Sigmoid colon (tissue), 6 donors: ENCODE measurements at regions not wholly inside any gene's neighbourhood (a gene's known extent, or its start where the extent isn't known, plus 50 kb on each side); places are given as distances from the start of the nearest gene placed in this dataset.
"Not testable (repeated sequence)": the region's sequence is repeated elsewhere in the genome, so short reads cannot be mapped to it uniquely, and the experiment has no call there.

Experiments used
- DNase-seq: peaks from one replicate; pipeline ENCODE4 v3.0.0-alpha.2; 2019
- H3K27ac ChIP-seq, 4 donors: fragments of 200-600 bp; sonication (generic); one replicate each; pipeline ENCODE4 v1.5.1; 2016 to 2019; ENCODE audit warnings: mild to moderate bottlenecking in 1 of 4
- H3K27me3 ChIP-seq, 3 donors: fragments of 200-600 bp; sonication (generic); one replicate each; pipeline ENCODE4 v1.5.1; 2019; ENCODE audit warnings: mild to moderate bottlenecking in 1 of 3
- H3K36me3 ChIP-seq, 4 donors: fragments of 200-600 bp; sonication (generic); one replicate each; pipeline ENCODE4 v1.5.1; 2016 to 2019
- H3K4me1 ChIP-seq, 4 donors: fragments of 200-600 bp; sonication (generic); one replicate each; pipeline ENCODE4 v1.5.1; 2017 to 2019
- H3K4me3 ChIP-seq, 4 donors: fragments of 200-600 bp; sonication (generic); one replicate each; pipeline ENCODE4 v1.5.1; 2017 to 2019; ENCODE audit warnings: mild to moderate bottlenecking in 2 of 4, moderate library complexity in 1 of 4
- H3K9me3 ChIP-seq, 4 donors: fragments of 200-600 bp in 3 of 4; sonication (generic) in 3 of 4; one replicate each; pipeline versions ENCODE4 v1.5.1 to v1.6.1; 2013 to 2019
- EP300 ChIP-seq, 4 donors: sonication (generic); formaldehyde crosslinking; IDR thresholded peaks; one replicate each; pipeline ENCODE4 v1.6.1; 2017; ENCODE audit warnings: antibody characterized with exemption in 4 of 4
- POLR2A ChIP-seq, 2 donors: fragments of 450-650 bp; IDR thresholded peaks; one replicate each; pipeline ENCODE4 v1.6.1; 2016; ENCODE audit warnings: antibody characterized with exemption in 2 of 2, mild to moderate bottlenecking in 2 of 2, moderate library complexity in 2 of 2
- POLR2AphosphoS5 ChIP-seq, 4 donors: sonication (generic); formaldehyde crosslinking; IDR thresholded peaks; one replicate each; pipeline ENCODE4 v1.6.1; 2017; ENCODE audit warnings: antibody characterized with exemption in 4 of 4
- WGBS, 2 donors: extraction: QIAGEN DNeasy Blood & Tissue Kit; methylation state at CpG; one replicate each; pipeline ENCODE4 v1.1.7; 2013; 5-methylcytosine and 5-hydroxymethylcytosine counted together
- intact Hi-C: fragments of 100-400 bp; cut with DNase I; formaldehyde crosslinking; loops from one replicate; pipeline ENCODE4 v1.15.1; 2023
- TF ChIP-seq, protein P1 (sequence below), 4 experiments: fragments of 450-650 bp in 3 of 4; fragments of 200-600 bp in 1 of 4; IDR thresholded peaks; one replicate each; pipeline ENCODE4 v1.5.1; 2016 to 2019; ENCODE audit warnings: antibody characterized with exemption in 4 of 4, mild to moderate bottlenecking in 3 of 4, moderate library complexity in 2 of 4
- donor health status: healthy with polysubstance abuse.
- donor health status: healthy.

DNA sequence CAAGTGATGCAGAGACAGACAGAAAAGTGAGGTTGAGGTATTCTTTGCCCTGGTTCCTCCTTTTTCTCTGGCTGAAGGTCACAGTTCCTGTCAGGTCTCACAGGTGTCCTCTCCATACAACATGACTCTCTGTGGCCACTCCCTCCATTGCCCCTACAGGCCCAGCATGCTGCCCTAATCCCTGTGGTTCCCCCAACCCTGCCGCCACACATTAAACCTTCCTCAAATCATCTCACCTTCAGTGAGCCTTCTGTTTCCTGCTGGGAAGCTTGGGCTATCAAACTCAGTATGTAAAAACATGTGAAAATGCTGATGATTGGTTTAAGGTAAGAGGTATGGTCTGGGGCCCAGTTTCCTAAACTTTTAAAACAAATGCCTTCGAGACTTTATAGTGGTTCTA is 159.0 kb upstream of the E2F7 start:
- 75 to 90% methylated on average over 2 of the region's 2 CpGs for WGBS, 2 donors
- Histone ChIP-seq H3K4me3 (no peak overlapping the region), H3K36me3 (no peaks in the 10 kb centered on the region), H3K27me3 (no peaks in the 10 kb centered on the region), H3K4me1 (no peaks in the 10 kb centered on the region), H3K27ac (no peak overlapping the region), H3K9me3 (no peaks in the 10 kb centered on the region)
- no peak for DNase-seq
- intact Hi-C loops: no loop called here
- TF ChIP-seq, protein P1, sequence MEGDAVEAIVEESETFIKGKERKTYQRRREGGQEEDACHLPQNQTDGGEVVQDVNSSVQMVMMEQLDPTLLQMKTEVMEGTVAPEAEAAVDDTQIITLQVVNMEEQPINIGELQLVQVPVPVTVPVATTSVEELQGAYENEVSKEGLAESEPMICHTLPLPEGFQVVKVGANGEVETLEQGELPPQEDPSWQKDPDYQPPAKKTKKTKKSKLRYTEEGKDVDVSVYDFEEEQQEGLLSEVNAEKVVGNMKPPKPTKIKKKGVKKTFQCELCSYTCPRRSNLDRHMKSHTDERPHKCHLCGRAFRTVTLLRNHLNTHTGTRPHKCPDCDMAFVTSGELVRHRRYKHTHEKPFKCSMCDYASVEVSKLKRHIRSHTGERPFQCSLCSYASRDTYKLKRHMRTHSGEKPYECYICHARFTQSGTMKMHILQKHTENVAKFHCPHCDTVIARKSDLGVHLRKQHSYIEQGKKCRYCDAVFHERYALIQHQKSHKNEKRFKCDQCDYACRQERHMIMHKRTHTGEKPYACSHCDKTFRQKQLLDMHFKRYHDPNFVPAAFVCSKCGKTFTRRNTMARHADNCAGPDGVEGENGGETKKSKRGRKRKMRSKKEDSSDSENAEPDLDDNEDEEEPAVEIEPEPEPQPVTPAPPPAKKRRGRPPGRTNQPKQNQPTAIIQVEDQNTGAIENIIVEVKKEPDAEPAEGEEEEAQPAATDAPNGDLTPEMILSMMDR (IDR thresholded peaks at IDR 0.05): no peak
- TF ChIP-seq POLR2A (IDR thresholded peaks at IDR 0.05): no peak
- no peak for TF ChIP-seq EP300 (IDR thresholded peaks at IDR 0.05)
- no peak for TF ChIP-seq POLR2AphosphoS5 (IDR thresholded peaks at IDR 0.05)

DNA sequence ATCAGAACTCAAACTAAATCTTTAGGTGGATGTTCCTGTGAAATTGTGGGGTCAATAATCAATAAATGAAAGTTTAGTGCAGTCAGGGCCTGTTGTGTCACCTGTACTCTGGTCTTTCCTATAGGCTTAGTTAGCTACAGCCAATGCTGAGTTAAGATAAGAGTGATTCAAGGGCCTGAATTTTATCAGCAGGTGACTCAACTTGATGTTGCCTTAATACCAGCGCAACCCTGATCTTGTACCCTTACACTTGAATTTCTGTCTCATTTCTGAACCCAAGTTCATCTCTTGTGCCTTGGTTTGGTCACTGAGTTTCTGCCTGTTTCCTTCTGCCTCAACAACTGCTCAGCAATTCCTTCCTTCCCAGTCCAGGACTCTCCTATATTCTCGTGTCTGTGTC is 157.0 kb upstream of the E2F7 start:
- TF ChIP-seq POLR2AphosphoS5 (IDR thresholded peaks at IDR 0.05) (no peak), EP300 (IDR thresholded peaks at IDR 0.05) (no peak), POLR2A (IDR thresholded peaks at IDR 0.05) (no peak)
- TF ChIP-seq, protein P1 (IDR thresholded peaks at IDR 0.05): no peak
- WGBS, 2 donors: 92 to 95% methylated on average over 2 of the region's 2 CpGs
- H3K4me1 ChIP-seq: no peaks in the 10 kb centered on the region

DNA sequence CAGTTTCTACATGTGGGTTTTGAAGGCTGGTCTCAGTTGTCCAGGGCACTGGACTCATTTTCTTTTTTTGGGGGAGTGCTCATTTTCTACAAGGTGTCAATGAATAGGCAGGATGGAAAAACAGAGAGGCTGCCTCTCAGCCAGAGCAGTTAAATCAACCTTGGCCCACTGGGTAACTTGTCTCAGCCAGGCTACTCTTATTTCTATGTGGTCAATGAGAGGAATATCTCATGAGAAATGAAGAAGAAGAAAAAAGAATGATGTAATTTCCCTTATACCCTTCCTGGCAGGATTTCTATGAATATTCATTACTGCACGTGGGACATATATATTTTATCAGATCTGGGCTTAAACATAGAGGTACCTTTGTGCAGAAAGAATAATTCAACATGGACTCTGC is 155.2 kb upstream of the E2F7 start:
- H3K36me3 ChIP-seq: no peaks in the 10 kb centered on the region
- no peaks in the 10 kb centered on the region for H3K9me3 ChIP-seq
- H3K4me1 ChIP-seq: no peaks in the 10 kb centered on the region
- H3K4me3 ChIP-seq: no peak overlapping the region
- no peak for DNase-seq
- H3K27me3 ChIP-seq: no peaks in the 10 kb centered on the region
- TF ChIP-seq POLR2A (IDR thresholded peaks at IDR 0.05) (no peak), POLR2AphosphoS5 (IDR thresholded peaks at IDR 0.05) (no peak), EP300 (IDR thresholded peaks at IDR 0.05) (no peak)
- TF ChIP-seq, protein P1 (IDR thresholded peaks at IDR 0.05): no peak
- intact Hi-C loops: no loop called here
- H3K27ac ChIP-seq: no peak overlapping the region
- WGBS, 2 donors: 69 to 83% methylated on average over 1 of the region's 1 CpG

More for the DNA sequence above, 157.0 kb upstream of the E2F7 start:
- no peaks in the 10 kb centered on the region for H3K36me3 ChIP-seq
- DNase-seq: no peak
- H3K4me3 ChIP-seq: no peak overlapping the region
- intact Hi-C loops: no loop called here
- no peaks in the 10 kb centered on the region for H3K27me3 ChIP-seq
- no peaks in the 10 kb centered on the region for H3K9me3 ChIP-seq
- no peak overlapping the region for H3K27ac ChIP-seq

GRCh38 chr12:77218278-77218677 is 152.9 kb upstream of the E2F7 start:
- TF ChIP-seq EP300 (IDR thresholded peaks at IDR 0.05) (no peak), POLR2AphosphoS5 (IDR thresholded peaks at IDR 0.05) (no peak), POLR2A (IDR thresholded peaks at IDR 0.05) (no peak)
- TF ChIP-seq, protein P1 (IDR thresholded peaks at IDR 0.05): no peak
- Histone ChIP-seq H3K27me3 (no peaks in the 10 kb centered on the region), H3K9me3 (no peaks in the 10 kb centered on the region), H3K36me3 (no peaks in the 10 kb centered on the region), H3K27ac (no peak overlapping the region), H3K4me3 (no peak overlapping the region), H3K4me1 (no peaks in the 10 kb centered on the region)
- intact Hi-C loops: no loop called here
- 72 to 93% methylated on average over 7 of the region's 7 CpGs for WGBS, 2 donors
- no peak for DNase-seq

DNA sequence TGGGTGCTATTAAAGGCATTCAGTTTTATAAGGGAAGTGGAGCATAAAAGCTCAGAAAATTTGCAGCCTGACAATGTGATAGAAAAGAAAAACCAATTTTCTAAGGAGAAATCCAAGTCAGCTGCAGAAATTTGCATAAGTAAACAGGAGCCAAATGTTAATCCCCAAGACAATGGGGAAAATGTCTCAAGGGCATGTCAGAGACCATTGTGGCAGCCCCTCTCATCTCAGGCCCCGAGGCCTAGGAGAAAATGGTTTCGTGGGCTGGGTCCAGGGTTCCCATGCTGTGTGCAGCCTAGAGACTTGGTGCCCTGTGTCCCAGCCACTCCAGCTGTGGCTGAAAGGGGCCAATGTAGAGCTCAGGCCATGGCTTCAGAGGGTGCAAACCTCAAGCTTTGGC is 150.8 kb upstream of the E2F7 start:
- 85 to 91% methylated on average over 2 of the region's 2 CpGs for WGBS, 2 donors
- H3K27ac ChIP-seq: not testable (repeated sequence)

More for the DNA sequence above, 150.8 kb upstream of the E2F7 start:
- H3K27me3 ChIP-seq, DNase-seq, H3K4me3 ChIP-seq, intact Hi-C loops, H3K9me3 ChIP-seq, H3K4me1 ChIP-seq, H3K36me3 ChIP-seq: not testable (repeated sequence)
